CD4-positive, alpha-beta T cell (primary cell): ENCODE measurements at regions not wholly inside any gene's neighbourhood (a gene's known extent, or its start where the extent isn't known, plus 50 kb on each side); places are given as distances from the start of the nearest gene placed in this dataset.

ENCODE experiments used
- ATAC-seq: fragments of 200-7000 bp; cut with Tn5 transposase; one replicate; pipeline ENCODE4 v1.10.0; 2022; ENCODE audit warnings: mild to moderate bottlenecking; ENCODE audit not compliant: poor library complexity
- CTCF ChIA-PET: fragments of 350-600 bp; sonication (Branson Sonifier 250); formaldehyde crosslinking; loops from one replicate; lab custom pipeline; 2021; ENCODE audit warnings: antibody characterized with exemption, inconsistent platforms; lab: Charles Lee
- POLR2A ChIA-PET: fragments of 350-600 bp; sonication (Branson Sonifier 250); formaldehyde crosslinking; loops from one replicate; lab custom pipeline; 2021; ENCODE audit warnings: antibody characterized with exemption, inconsistent platforms; lab: Charles Lee
- DNase-seq, 14 experiments: peaks; one replicate each; pipeline ENCODE4 v3.0.0-alpha.2; 2013 to 2020; ENCODE audit warnings: mixed read lengths in 2 of 14
- H3K27ac ChIP-seq, 2 donors: one replicate each; pipeline versions ENCODE4 v1.5.1 to v1.7.0; 2013; ENCODE audit warnings: low read length in 2 of 2, low read depth in 1 of 2, mild to moderate bottlenecking in 1 of 2
- H3K27me3 ChIP-seq, 2 experiments: 1 replicate in 1 of 2; 2 replicates in 1 of 2; pipeline versions ENCODE4 v1.6.1 to v1.7.0; 2013; ENCODE audit warnings: low read length in 2 of 2, control low read depth in 1 of 2, mild to moderate bottlenecking in 1 of 2, moderate library complexity in 1 of 2; ENCODE audit not compliant: insufficient read depth in 2 of 2, control insufficient read depth in 1 of 2
- H3K36me3 ChIP-seq: one replicate; pipeline ENCODE4 v1.6.1; 2013; ENCODE audit warnings: low read length, control low read depth; ENCODE audit not compliant: insufficient read depth
- H3K4me1 ChIP-seq: one replicate; pipeline ENCODE4 v1.6.1; 2013; ENCODE audit warnings: low read length, control low read depth; ENCODE audit not compliant: insufficient read depth
- H3K4me3 ChIP-seq: one replicate; pipeline ENCODE4 v1.5.1; 2013; ENCODE audit warnings: mild to moderate bottlenecking, low read length, moderate library complexity
- H3K9me3 ChIP-seq, 2 experiments: 1 replicate in 1 of 2; 2 replicates in 1 of 2; pipeline versions ENCODE4 v1.6.1 to v1.7.0; 2013; ENCODE audit warnings: low read length in 2 of 2, mild to moderate bottlenecking in 2 of 2, control low read depth in 1 of 2, moderate library complexity in 1 of 2; ENCODE audit not compliant: control insufficient read depth in 1 of 2, insufficient read depth in 1 of 2
- H3K27ac Mint-ChIP-seq: one replicate; pipeline ENCODE4 v1.8.0; 2020; ENCODE audit warnings: mixed read lengths
- H3K27me3 Mint-ChIP-seq: one replicate; pipeline ENCODE4 v1.8.0; 2021; ENCODE audit warnings: mixed read lengths
- H3K36me3 Mint-ChIP-seq: one replicate; pipeline ENCODE4 v1.8.0; 2021; ENCODE audit warnings: low read depth, mixed read lengths
- H3K4me1 Mint-ChIP-seq: one replicate; pipeline ENCODE4 v1.8.0; 2021; ENCODE audit warnings: low read depth, mixed read lengths
- H3K4me3 Mint-ChIP-seq: one replicate; pipeline ENCODE4 v1.8.0; 2020; ENCODE audit warnings: mild to moderate bottlenecking, mixed read lengths
- H3K9me3 Mint-ChIP-seq: one replicate; pipeline ENCODE4 v1.8.0; 2020; ENCODE audit warnings: mixed read lengths
- intact Hi-C, 2 experiments: fragments of 100-400 bp; cut with DNase I in 1 of 2; cut with micrococcal nuclease in 1 of 2; formaldehyde crosslinking; loops; one replicate each; pipeline versions ENCODE4 v1.15.1 to v1.9.0; 2023 to 2025; cut with DNase I, micrococcal nuclease
- TF ChIP-seq, protein P1 (sequence below): fragments of 200-600 bp; IDR thresholded peaks from one replicate; pipeline ENCODE4 v1.8.0; 2022; ENCODE audit warnings: antibody characterized with exemption, mild to moderate bottlenecking

DNA sequence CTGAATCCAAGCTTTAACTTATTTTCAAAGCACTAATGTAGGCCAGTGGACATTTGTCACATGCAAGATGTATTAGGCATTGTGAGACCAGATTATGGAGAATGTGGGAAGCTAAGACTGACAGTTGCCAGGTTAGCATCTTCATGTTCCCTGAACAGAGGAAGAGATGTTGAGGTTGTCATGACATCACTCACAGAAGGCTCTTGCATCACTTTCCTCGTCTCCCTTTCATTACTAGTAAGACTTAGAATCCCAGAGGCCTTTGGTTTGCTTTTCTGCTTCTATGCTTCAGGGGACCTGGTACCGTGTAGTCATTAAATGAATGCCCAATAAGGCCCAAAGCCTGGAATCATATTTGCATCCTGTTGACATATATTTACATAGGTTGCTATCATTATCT is 76.4 kb upstream of the RPS23 start:
- ATAC-seq, result no peak
- no peaks in the 10 kb centered on the region for H3K9me3 ChIP-seq
- TF ChIP-seq, protein P1, sequence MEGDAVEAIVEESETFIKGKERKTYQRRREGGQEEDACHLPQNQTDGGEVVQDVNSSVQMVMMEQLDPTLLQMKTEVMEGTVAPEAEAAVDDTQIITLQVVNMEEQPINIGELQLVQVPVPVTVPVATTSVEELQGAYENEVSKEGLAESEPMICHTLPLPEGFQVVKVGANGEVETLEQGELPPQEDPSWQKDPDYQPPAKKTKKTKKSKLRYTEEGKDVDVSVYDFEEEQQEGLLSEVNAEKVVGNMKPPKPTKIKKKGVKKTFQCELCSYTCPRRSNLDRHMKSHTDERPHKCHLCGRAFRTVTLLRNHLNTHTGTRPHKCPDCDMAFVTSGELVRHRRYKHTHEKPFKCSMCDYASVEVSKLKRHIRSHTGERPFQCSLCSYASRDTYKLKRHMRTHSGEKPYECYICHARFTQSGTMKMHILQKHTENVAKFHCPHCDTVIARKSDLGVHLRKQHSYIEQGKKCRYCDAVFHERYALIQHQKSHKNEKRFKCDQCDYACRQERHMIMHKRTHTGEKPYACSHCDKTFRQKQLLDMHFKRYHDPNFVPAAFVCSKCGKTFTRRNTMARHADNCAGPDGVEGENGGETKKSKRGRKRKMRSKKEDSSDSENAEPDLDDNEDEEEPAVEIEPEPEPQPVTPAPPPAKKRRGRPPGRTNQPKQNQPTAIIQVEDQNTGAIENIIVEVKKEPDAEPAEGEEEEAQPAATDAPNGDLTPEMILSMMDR, result no peak
- H3K4me1 ChIP-seq, result peaks cover 24% of the 10 kb centered on the region
- DNase-seq, result no peak
- ChIA-PET CTCF (no interaction called here), POLR2A (interaction anchor here (0.9 kb wide), 1 partner anchor 76 kb away, joined by 3 read pairs; the partner anchor contains the start of gene RPS23)
- peaks cover 30% of the 10 kb centered on the region for H3K4me1 Mint-ChIP-seq
- H3K36me3 ChIP-seq, result no peaks in the 10 kb centered on the region
- no peaks in the 10 kb centered on the region for H3K36me3 Mint-ChIP-seq
- no peaks in the 10 kb centered on the region for H3K27me3 ChIP-seq
- H3K9me3 Mint-ChIP-seq, result no peaks in the 10 kb centered on the region
- no peaks in the 10 kb centered on the region for H3K27me3 Mint-ChIP-seq
- H3K4me3 Mint-ChIP-seq, result no peak overlapping the region
- no peak overlapping the region for H3K4me3 ChIP-seq
- no peak overlapping the region for H3K27ac Mint-ChIP-seq
- intact Hi-C loops, result loop anchor here (2.0 to 10.0 kb wide), 7 partner anchors 78 to 1360 kb away; partner anchors contain the start of genes TMEM167A (in 1 of the 2), VCAN (in 1 of the 2) and XRCC4 (in 1 of the 2)
- no peak overlapping the region for H3K27ac ChIP-seq

DNA sequence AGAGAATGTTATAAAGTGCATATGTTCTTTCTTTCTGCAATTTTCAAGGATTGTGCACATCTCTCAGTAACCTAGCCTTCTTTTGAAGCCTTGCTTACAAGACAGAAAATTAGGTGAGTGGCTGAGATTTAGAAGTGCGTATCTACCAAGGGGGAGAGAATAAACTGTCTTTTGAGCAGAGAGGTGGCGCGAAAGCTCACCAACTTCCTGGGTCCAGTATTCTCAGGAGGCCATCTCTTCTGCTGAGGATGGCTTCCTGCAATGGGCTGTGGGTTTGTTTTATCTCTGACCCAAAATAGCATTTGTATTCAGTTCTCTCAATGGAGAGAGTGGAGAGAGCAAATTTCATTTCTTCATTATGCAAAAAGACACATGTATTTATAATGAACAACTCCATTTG is 75.4 kb upstream of the RPS23 start:
- Mint-ChIP-seq H3K4me1 (peaks cover 21% of the 10 kb centered on the region), H3K9me3 (no peaks in the 10 kb centered on the region), H3K27me3 (no peaks in the 10 kb centered on the region), H3K4me3 (no peak overlapping the region), H3K27ac (no peak overlapping the region), H3K36me3 (no peaks in the 10 kb centered on the region)
- ATAC-seq (no peak), DNase-seq (no peak)
- Histone ChIP-seq H3K9me3 (no peaks in the 10 kb centered on the region), H3K36me3 (no peaks in the 10 kb centered on the region), H3K27me3 (no peaks in the 10 kb centered on the region), H3K27ac (no peak overlapping the region), H3K4me3 (no peak overlapping the region), H3K4me1 (peaks cover 21% of the 10 kb centered on the region)
- ChIA-PET CTCF (no interaction called here), POLR2A (no interaction called here)
- TF ChIP-seq, protein P1, result no peak
- intact Hi-C loops, result loop anchor here (2.0 to 10.0 kb wide), 8 partner anchors 111 to 1361 kb away; partner anchors contain the start of genes TMEM167A (in 1 of the 2), VCAN (in 1 of the 2) and XRCC4 (in 1 of the 2)

DNA sequence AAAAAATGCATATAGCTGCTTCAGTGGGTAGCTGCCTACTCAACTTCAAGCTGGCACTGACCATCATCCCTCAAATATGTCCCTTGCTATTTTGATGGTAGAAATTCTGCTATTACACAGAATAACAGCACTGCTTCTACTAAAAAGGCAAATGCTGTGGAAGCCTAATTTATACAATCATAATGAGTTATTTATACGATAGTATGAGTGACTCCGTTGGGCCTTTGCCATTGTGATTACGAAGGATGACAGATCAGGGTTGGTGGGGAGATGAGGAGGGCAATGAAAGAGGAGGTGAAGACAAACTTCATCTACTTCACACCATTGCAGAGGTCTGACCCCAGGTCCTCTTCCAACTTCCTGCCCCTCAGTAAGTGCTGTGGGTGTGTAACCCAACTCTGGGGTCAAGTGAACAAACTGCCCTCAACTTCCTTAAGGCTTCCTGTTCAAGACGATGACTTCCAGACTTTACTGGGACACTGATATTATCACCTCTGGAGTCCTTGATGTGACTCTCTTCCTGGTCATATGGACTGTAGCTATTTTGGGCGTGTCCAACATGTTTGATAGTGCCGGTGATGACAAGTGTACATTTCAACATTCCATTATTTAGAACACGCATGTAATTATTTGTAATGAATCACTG is 74.1 kb upstream of the RPS23 start:
- ChIA-PET CTCF (interaction anchor here (1.0 to 1.6 kb wide), 3 partner anchors 289 to 1211 kb away, joined by 3 read pairs; no protein-coding TSS in a partner anchor), POLR2A (no interaction called here)
- intact Hi-C loops, result loop anchor here (2.0 to 10.0 kb wide), 8 partner anchors 113 to 1363 kb away; partner anchors contain the start of genes TMEM167A (in 1 of the 2), VCAN (in 1 of the 2) and XRCC4 (in 1 of the 2)
- no peak for DNase-seq
- TF ChIP-seq, protein P1, result no peak
- Mint-ChIP-seq H3K4me3 (no peak overlapping the region), H3K27me3 (no peaks in the 10 kb centered on the region), H3K4me1 (peaks cover 8% of the 10 kb centered on the region), H3K9me3 (no peaks in the 10 kb centered on the region), H3K36me3 (no peaks in the 10 kb centered on the region), H3K27ac (no peak overlapping the region)
- Histone ChIP-seq H3K27ac (no peak overlapping the region), H3K4me1 (peaks cover 8% of the 10 kb centered on the region), H3K9me3 (no peaks in the 10 kb centered on the region), H3K36me3 (no peaks in the 10 kb centered on the region), H3K27me3 (no peaks in the 10 kb centered on the region), H3K4me3 (no peak overlapping the region)
- ATAC-seq, result no peak
